MCF 10A (cell line): ENCODE measurements at regions not wholly inside any gene's neighbourhood (a gene's known extent, or its start where the extent isn't known, plus 50 kb on each side); places are given as distances from the start of the nearest gene placed in this dataset.

ENCODE experiments used
- BruUV-seq: library from RNA; stranded (reverse); fragments of 400-500 nt; replicated peaks from 2 replicates; lab custom pipeline; 2021; lab: Mats Ljungman, UMichigan
- CTCF ChIA-PET: fragments of 300-600 bp; sonication (Branson Sonifier 250); formaldehyde crosslinking; extraction: SDS; loops from one replicate; lab custom pipeline; 2021; ENCODE audit warnings: antibody characterized with exemption, inconsistent platforms; lab: Yijun Ruan, JAX
- POLR2A ChIA-PET: fragments of 300-600, 350-650 bp; sonication (Branson Sonifier 250); formaldehyde crosslinking; extraction: SDS; loops from one replicate; lab custom pipeline; 2020; ENCODE audit warnings: antibody characterized with exemption, inconsistent platforms; lab: Yijun Ruan, JAX
- DNase-seq: peaks from one replicate; pipeline ENCODE4 v3.0.0-alpha.2; 2018; ENCODE audit not compliant: unreplicated experiment
- H3K27ac Mint-ChIP-seq: one replicate; pipeline ENCODE4 v1.8.0; 2022; ENCODE audit warnings: mild to moderate bottlenecking, low read depth, mixed read lengths; ENCODE audit not compliant: unreplicated experiment
- H3K27me3 Mint-ChIP-seq: one replicate; pipeline ENCODE4 v1.8.0; 2022; ENCODE audit warnings: mixed read lengths; ENCODE audit not compliant: insufficient read depth, unreplicated experiment
- H3K36me3 Mint-ChIP-seq: one replicate; pipeline ENCODE4 v1.8.0; 2022; ENCODE audit warnings: mild to moderate bottlenecking, moderate library complexity, mixed read lengths; ENCODE audit not compliant: insufficient read depth, unreplicated experiment
- H3K4me1 Mint-ChIP-seq: one replicate; pipeline ENCODE4 v1.8.0; 2022; ENCODE audit warnings: mixed read lengths; ENCODE audit not compliant: insufficient read depth, unreplicated experiment
- H3K4me3 Mint-ChIP-seq: one replicate; pipeline ENCODE4 v1.8.0; 2022; ENCODE audit warnings: mild to moderate bottlenecking, moderate library complexity, mixed read lengths; ENCODE audit not compliant: unreplicated experiment
- H3K9me3 Mint-ChIP-seq: one replicate; pipeline ENCODE4 v1.8.0; 2022; ENCODE audit warnings: mixed read lengths; ENCODE audit not compliant: unreplicated experiment
- CTCF ChIP-seq: fragments of 200-600 bp; IDR thresholded peaks from one replicate; pipeline ENCODE4 v1.8.0; 2022; ENCODE audit warnings: antibody characterized with exemption, mild to moderate bottlenecking; ENCODE audit not compliant: unreplicated experiment
- intact Hi-C: fragments of 100-400 bp; cut with micrococcal nuclease; formaldehyde crosslinking; loops from 2 replicates; pipeline ENCODE4 v1.14.1; 2022

- BruUV-seq, result no TSS peak
- H3K4me1 Mint-ChIP-seq, result no peaks in the 10 kb centered on the region
- ChIA-PET CTCF (interaction anchor here (0.6 kb wide), 2 partner anchors 15 to 51 kb away, joined by 3 to 4 read pairs; no protein-coding TSS in a partner anchor), POLR2A (no interaction called here)
- H3K4me3 Mint-ChIP-seq, result no peak overlapping the region
- DNase-seq, result no peak
- TF ChIP-seq CTCF, result no peak
- H3K27me3 Mint-ChIP-seq, result no peaks in the 10 kb centered on the region
- H3K9me3 Mint-ChIP-seq, result no peaks in the 10 kb centered on the region
- H3K27ac Mint-ChIP-seq, result no peak overlapping the region
- intact Hi-C loops, result no loop called here
- no peaks in the 10 kb centered on the region for H3K36me3 Mint-ChIP-seq
Observed at GRCh38 chr4:13950491-13950890, 323.0 kb upstream of the BOD1L1 start.

DNA sequence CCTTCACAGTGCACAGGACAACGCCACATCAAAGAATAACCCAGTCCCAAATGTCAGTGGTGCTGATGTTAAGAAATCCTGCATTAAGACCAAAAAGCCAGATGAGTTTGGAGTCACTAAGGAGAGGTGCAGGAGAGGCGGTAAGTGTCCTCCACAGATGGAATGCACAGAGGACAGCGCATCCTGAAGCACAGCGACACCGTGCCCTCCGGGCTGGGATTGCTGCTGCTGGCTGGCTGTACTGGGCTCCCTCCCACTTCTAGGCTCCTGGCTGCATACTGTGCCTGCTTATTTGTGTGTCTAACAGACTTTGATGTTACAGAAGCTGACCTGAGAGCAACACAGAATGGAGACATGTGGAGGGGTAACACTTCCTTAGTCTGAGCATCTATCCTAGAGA is 325.6 kb upstream of the BOD1L1 start:
- TF ChIP-seq CTCF, result no peak
- no peaks in the 10 kb centered on the region for H3K27me3 Mint-ChIP-seq
- ChIA-PET CTCF (no interaction called here), POLR2A (interaction anchor here (0.6 kb wide), 1 partner anchor 32 kb away, joined by 3 read pairs; no protein-coding TSS in a partner anchor)
- H3K36me3 Mint-ChIP-seq, result no peaks in the 10 kb centered on the region
- no peaks in the 10 kb centered on the region for H3K9me3 Mint-ChIP-seq
- BruUV-seq, result no TSS peak
- no peak for DNase-seq
- intact Hi-C loops, result no loop called here
- no peak overlapping the region for H3K4me3 Mint-ChIP-seq
- no peak overlapping the region for H3K27ac Mint-ChIP-seq
- H3K4me1 Mint-ChIP-seq, result no peaks in the 10 kb centered on the region

GRCh38 chr4:13955551-13955950 is 328.0 kb upstream of the BOD1L1 start:
- CTCF ChIA-PET, result interaction anchor here (0.6 kb wide), 2 partner anchors 474 to 775 kb away, joined by 3 to 4 read pairs; no protein-coding TSS in a partner anchor
- Mint-ChIP-seq H3K27me3 (no peaks in the 10 kb centered on the region), H3K36me3 (no peaks in the 10 kb centered on the region), H3K27ac (no peak overlapping the region), H3K9me3 (no peaks in the 10 kb centered on the region), H3K4me1 (no peaks in the 10 kb centered on the region), H3K4me3 (no peak overlapping the region)
- no peak for DNase-seq
- intact Hi-C loops, result no loop called here
- POLR2A ChIA-PET, result no interaction called here
- no peak for TF ChIP-seq CTCF
- no TSS peak for BruUV-seq

- no peak overlapping the region for H3K27ac Mint-ChIP-seq
- no peaks in the 10 kb centered on the region for H3K27me3 Mint-ChIP-seq
- TF ChIP-seq CTCF, result no peak
- no peaks in the 10 kb centered on the region for H3K4me1 Mint-ChIP-seq
- intact Hi-C loops, result no loop called here
- BruUV-seq, result no TSS peak
- no peaks in the 10 kb centered on the region for H3K9me3 Mint-ChIP-seq
- no peaks in the 10 kb centered on the region for H3K36me3 Mint-ChIP-seq
- DNase-seq, result no peak
- H3K4me3 Mint-ChIP-seq, result no peak overlapping the region
- CTCF ChIA-PET, result no interaction called here
- POLR2A ChIA-PET, result no interaction called here
Observed at GRCh38 chr4:13956947-13957346, 329.4 kb upstream of the BOD1L1 start.
